ENCODE measurements at regions not wholly inside any gene's neighbourhood (a gene's known extent, or its start where the extent isn't known, plus 50 kb on each side); places are given as distances from the start of the nearest gene placed in this dataset.

- no peak for TF ChIP-seq E2F5 (CRISPR knock-in tag; IDR thresholded peaks at IDR 0.05)
- TF ChIP-seq MEF2D (tag; conservative IDR thresholded peaks at IDR 0.05; ENCODE audit: low read depth), result 0 out of 2 replicates have a peak, but pooled peaks have one; percentile 63
- TF ChIP-seq, protein P1, sequence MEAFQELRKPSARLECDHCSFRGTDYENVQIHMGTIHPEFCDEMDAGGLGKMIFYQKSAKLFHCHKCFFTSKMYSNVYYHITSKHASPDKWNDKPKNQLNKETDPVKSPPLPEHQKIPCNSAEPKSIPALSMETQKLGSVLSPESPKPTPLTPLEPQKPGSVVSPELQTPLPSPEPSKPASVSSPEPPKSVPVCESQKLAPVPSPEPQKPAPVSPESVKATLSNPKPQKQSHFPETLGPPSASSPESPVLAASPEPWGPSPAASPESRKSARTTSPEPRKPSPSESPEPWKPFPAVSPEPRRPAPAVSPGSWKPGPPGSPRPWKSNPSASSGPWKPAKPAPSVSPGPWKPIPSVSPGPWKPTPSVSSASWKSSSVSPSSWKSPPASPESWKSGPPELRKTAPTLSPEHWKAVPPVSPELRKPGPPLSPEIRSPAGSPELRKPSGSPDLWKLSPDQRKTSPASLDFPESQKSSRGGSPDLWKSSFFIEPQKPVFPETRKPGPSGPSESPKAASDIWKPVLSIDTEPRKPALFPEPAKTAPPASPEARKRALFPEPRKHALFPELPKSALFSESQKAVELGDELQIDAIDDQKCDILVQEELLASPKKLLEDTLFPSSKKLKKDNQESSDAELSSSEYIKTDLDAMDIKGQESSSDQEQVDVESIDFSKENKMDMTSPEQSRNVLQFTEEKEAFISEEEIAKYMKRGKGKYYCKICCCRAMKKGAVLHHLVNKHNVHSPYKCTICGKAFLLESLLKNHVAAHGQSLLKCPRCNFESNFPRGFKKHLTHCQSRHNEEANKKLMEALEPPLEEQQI (IDR thresholded peaks at IDR 0.05), result peak; percentile 77; the same call in 1 of the 2 replicates
- peak; percentile 98 for TF ChIP-seq TAL1 (IDR thresholded peaks at IDR 0.05)
- no peak for TF ChIP-seq ZBTB26 (CRISPR knock-in tag; IDR thresholded peaks at IDR 0.05)
- TF ChIP-seq RCOR1 (IDR thresholded peaks at IDR 0.05; ENCODE audit: borderline replicate concordance in 1 of 2, low read depth in 2 of 2, low read length in 2 of 2), result peak in 1 of 2 experiments; percentile 76; a peak in 2 of 4 replicates
- TF ChIP-seq KLF16 (IDR thresholded peaks at IDR 0.05), result peak; percentile 89
- peak; percentile 97 for TF ChIP-seq SOX6 (IDR thresholded peaks at IDR 0.05)
- no peak for TF ChIP-seq NFE2L1 (tag; IDR thresholded peaks at IDR 0.05; ENCODE audit: borderline replicate concordance, low read depth)
- TF ChIP-seq C11orf30 (IDR thresholded peaks at IDR 0.05; ENCODE audit: low read depth), result no peak
These were observed 262.4 kb upstream of the MIR17HG start (continued) for GRCh38 chr13:91085127-91085526.

Data from K562 (cell line).